SK-N-MC (cell line): ENCODE measurements at regions not wholly inside any gene's neighbourhood (a gene's known extent, or its start where the extent isn't known, plus 50 kb on each side); places are given as distances from the start of the nearest gene placed in this dataset.

Experiments used
- DNase-seq: peaks from one replicate; pipeline ENCODE4 v3.0.0-alpha.2; 2011; ENCODE audit warnings: low read depth, low spot score
- H3K27ac ChIP-seq: fragments of 200-600 bp; sonication (generic); 2 replicates; pipeline ENCODE4 v1.5.1; 2016; ENCODE audit warnings: mixed run types
- H3K36me3 ChIP-seq: fragments of 200-600 bp; sonication (generic); 2 replicates; pipeline ENCODE4 v1.6.1; 2017; ENCODE audit warnings: antibody characterized with exemption, low read length, mixed read lengths; ENCODE audit not compliant: insufficient read depth
- H3K4me3 ChIP-seq: fragments of 200-600 bp; sonication (generic); 2 replicates; pipeline ENCODE4 v1.5.1; 2016
- H3K9ac ChIP-seq: fragments of 200-600 bp; sonication (generic); 2 replicates; pipeline ENCODE4 v1.8.0; 2017; ENCODE audit warnings: mixed run types, mixed read lengths; ENCODE audit not compliant: insufficient read length
- H3K9me3 ChIP-seq: fragments of 200-600 bp; sonication (generic); 2 replicates; pipeline ENCODE4 v1.6.1; 2017; ENCODE audit warnings: low read depth, mild to moderate bottlenecking, antibody characterized with exemption, low read length, moderate library complexity, mixed read lengths
- EZH2 ChIP-seq: fragments of 200-600 bp; sonication (generic); IDR thresholded peaks from one replicate; pipeline ENCODE4 v1.6.1; 2017; ENCODE audit warnings: antibody characterized with exemption
- FOXP2 ChIP-seq: optimal IDR thresholded peaks from 2 replicates; pipeline ENCODE3; 2011; ENCODE audit warnings: mild to moderate bottlenecking, moderate library complexity; ENCODE audit not compliant: insufficient read depth; ENCODE audit errors: extremely low read length, control extremely low read depth
- POLR2AphosphoS5 ChIP-seq: IDR thresholded peaks from 2 replicates; pipeline ENCODE4 v1.6.1; 2012; ENCODE audit warnings: mild to moderate bottlenecking, low read depth, low read length, borderline replicate concordance

- Histone ChIP-seq H3K9ac (no peak overlapping the region), H3K27ac (no peak overlapping the region), H3K36me3 (no peaks in the 10 kb centered on the region), H3K9me3 (no peaks in the 10 kb centered on the region), H3K4me3 (no peak overlapping the region)
- no peak for DNase-seq
- no peak for TF ChIP-seq FOXP2
- no peak for TF ChIP-seq EZH2
- TF ChIP-seq POLR2AphosphoS5: no peak
Observed at GRCh38 chr4:152243206-152243605, 292.7 kb downstream of the FBXW7 start.

GRCh38 chr4:152240232-152240631 lies 295.7 kb downstream of the FBXW7 start:
- Histone ChIP-seq H3K9me3 (no peaks in the 10 kb centered on the region), H3K4me3 (no peak overlapping the region), H3K9ac (no peak overlapping the region), H3K36me3 (no peaks in the 10 kb centered on the region), H3K27ac (no peak overlapping the region)
- DNase-seq: no peak
- TF ChIP-seq FOXP2 (no peak), EZH2 (no peak), POLR2AphosphoS5 (no peak)

- Histone ChIP-seq H3K9ac (no peak overlapping the region), H3K9me3 (no peaks in the 10 kb centered on the region), H3K4me3 (no peak overlapping the region), H3K27ac (no peak overlapping the region), H3K36me3 (no peaks in the 10 kb centered on the region)
- no peak for DNase-seq
- no peak for TF ChIP-seq FOXP2
- TF ChIP-seq POLR2AphosphoS5: no peak
Observed at GRCh38 chr4:152239216-152239615, 296.7 kb downstream of the FBXW7 start.

- Histone ChIP-seq H3K36me3 (no peaks in the 10 kb centered on the region), H3K27ac (no peak overlapping the region), H3K9me3 (no peaks in the 10 kb centered on the region), H3K4me3 (no peak overlapping the region), H3K9ac (no peak overlapping the region)
- no peak for DNase-seq
- TF ChIP-seq EZH2 (no peak), POLR2AphosphoS5 (no peak), FOXP2 (no peak)
Observed at GRCh38 chr4:152236519-152237056, 299.3 kb downstream of the FBXW7 start.

GRCh38 chr4:152235718-152236117 lies 300.2 kb downstream of the FBXW7 start:
- no peak overlapping the region for H3K27ac ChIP-seq
- no peaks in the 10 kb centered on the region for H3K36me3 ChIP-seq
- H3K4me3 ChIP-seq: no peak overlapping the region
- no peaks in the 10 kb centered on the region for H3K9me3 ChIP-seq
- no peak overlapping the region for H3K9ac ChIP-seq
- no peak for DNase-seq
- no peak for TF ChIP-seq EZH2

- Histone ChIP-seq H3K27ac (no peak overlapping the region), H3K4me3 (no peak overlapping the region), H3K36me3 (no peaks in the 10 kb centered on the region), H3K9ac (no peak overlapping the region), H3K9me3 (no peaks in the 10 kb centered on the region)
- TF ChIP-seq EZH2 (no peak), FOXP2 (no peak), POLR2AphosphoS5 (no peak)
- no peak for DNase-seq
Observed at GRCh38 chr4:152234571-152234970, 301.3 kb downstream of the FBXW7 start.

GRCh38 chr4:152232271-152232670 lies 303.6 kb downstream of the FBXW7 start:
- no peak for DNase-seq
- no peak overlapping the region for H3K9ac ChIP-seq
- H3K27ac ChIP-seq: no peak overlapping the region
- H3K4me3 ChIP-seq: no peak overlapping the region
- no peaks in the 10 kb centered on the region for H3K36me3 ChIP-seq
- H3K9me3 ChIP-seq: no peaks in the 10 kb centered on the region
- TF ChIP-seq EZH2 (no peak), FOXP2 (no peak), POLR2AphosphoS5 (no peak)

- Histone ChIP-seq H3K27ac (no peak overlapping the region), H3K9me3 (no peaks in the 10 kb centered on the region), H3K4me3 (no peak overlapping the region), H3K9ac (no peak overlapping the region), H3K36me3 (no peaks in the 10 kb centered on the region)
- no peak for DNase-seq
- TF ChIP-seq FOXP2 (no peak), EZH2 (no peak), POLR2AphosphoS5 (no peak)
Observed at GRCh38 chr4:152229782-152230289, 306.1 kb downstream of the FBXW7 start.

GRCh38 chr4:152225680-152226079 lies 310.2 kb downstream of the FBXW7 start:
- no peaks in the 10 kb centered on the region for H3K9me3 ChIP-seq
- H3K4me3 ChIP-seq: no peak overlapping the region
- TF ChIP-seq POLR2AphosphoS5: no peak
- TF ChIP-seq FOXP2: no peak
- no peak for TF ChIP-seq EZH2
- H3K9ac ChIP-seq: no peak overlapping the region
- H3K27ac ChIP-seq: no peak overlapping the region
- DNase-seq: no peak
- H3K36me3 ChIP-seq: no peaks in the 10 kb centered on the region
